K562 (cell line): ENCODE measurements at regions not wholly inside any gene's neighbourhood (a gene's known extent, or its start where the extent isn't known, plus 50 kb on each side); places are given as distances from the start of the nearest gene placed in this dataset.

Experiments
- ATAC-seq: fragments of 200-7000 bp; cut with Tn5 transposase; 3 replicates; pipeline ENCODE4 v1.9.1; 2020; ENCODE audit warnings: moderate library complexity
- BruUV-seq: library from RNA; stranded (reverse); fragments of 400-500 nt; replicated peaks from 2 replicates; lab custom pipeline; 2021; lab: Mats Ljungman, UMichigan
- CTCF ChIA-PET: fragments of 300-600 bp; formaldehyde crosslinking; extraction: SDS; loops from one replicate; lab custom pipeline; 2021; ENCODE audit warnings: low intra/inter-chr PET ratio; lab: Yijun Ruan, JAX
- POLR2A ChIA-PET: fragments of 300-600, 350-650 bp; sonication (Branson Sonifier 250); formaldehyde crosslinking; extraction: SDS; loops from one replicate; lab custom pipeline; 2021; ENCODE audit warnings: antibody characterized with exemption, inconsistent platforms; lab: Yijun Ruan, JAX
- DNase-seq, 4 experiments: peaks; one replicate each; pipeline versions ENCODE4 v3.0.0 to v3.0.0-alpha.2; 2011 to 2018; ENCODE audit warnings: low spot score in 3 of 4, mixed read lengths in 3 of 4; ENCODE audit errors: extremely low read depth in 1 of 4
- FAIRE-seq: peaks from 2 replicates; lab custom pipeline; 2011; peaks lifted over from hg19 to GRCh38; lab: Jason Lieb, UNC
- H2AFZ ChIP-seq: 2 replicates; pipeline ENCODE4 v1.6.0; 2011; ENCODE audit warnings: low read depth, low read length, control low read depth, inconsistent platforms
- H3K27ac ChIP-seq: fragments of 200-600 bp; 3 replicates; pipeline ENCODE4 v1.8.0; 2011; ENCODE audit warnings: low read depth, mild to moderate bottlenecking, control low read depth, inconsistent platforms, low read length, moderate library complexity, mixed read lengths; ENCODE audit errors: extremely low read depth
- H3K27me3 ChIP-seq, 2 experiments: fragments of 300-600 bp in 1 of 2; 2 replicates in 1 of 2; 3 replicates in 1 of 2; pipeline versions ENCODE4 v1.6.0 to v1.8.0; 2011; ENCODE audit warnings: inconsistent platforms in 2 of 2, low read length in 2 of 2, mild to moderate bottlenecking in 1 of 2, mixed read lengths in 1 of 2, moderate library complexity in 1 of 2; ENCODE audit not compliant: control insufficient read depth in 2 of 2, insufficient read depth in 2 of 2
- H3K36me3 ChIP-seq: fragments of 300-600 bp; 3 replicates; pipeline ENCODE4 v1.8.0; 2011; ENCODE audit warnings: mild to moderate bottlenecking, low read length, inconsistent platforms; ENCODE audit not compliant: control insufficient read depth, insufficient read depth
- H3K4me1 ChIP-seq, 2 experiments: fragments of 200-600 bp in 1 of 2; replicated peaks in 1 of 2; 2 replicates in 1 of 2; 3 replicates in 1 of 2; pipeline versions ENCODE4 v1.5.1 to v1.8.0; 2011; ENCODE audit warnings: inconsistent platforms in 2 of 2, low read length in 2 of 2, mild to moderate bottlenecking in 1 of 2, mixed read lengths in 1 of 2, moderate library complexity in 1 of 2; ENCODE audit not compliant: control insufficient read depth in 2 of 2, insufficient read depth in 2 of 2
- H3K4me2 ChIP-seq: 2 replicates; pipeline ENCODE4 v1.6.1; 2011; ENCODE audit warnings: low read length, control low read depth, inconsistent platforms, mixed read lengths; ENCODE audit not compliant: insufficient read depth
- H3K4me3 ChIP-seq: fragments of 200-600 bp; sonication (generic), shearing (Covaris generic); 2 replicates; pipeline ENCODE4 v1.5.1; 2016; ENCODE audit warnings: control low read depth, inconsistent platforms
- H3K79me2 ChIP-seq: fragments of 200-600 bp; 3 replicates; pipeline ENCODE4 v1.8.0; 2011; ENCODE audit warnings: low read length, inconsistent platforms; ENCODE audit not compliant: control insufficient read depth, insufficient read depth
- H3K9ac ChIP-seq, 2 experiments: 2 replicates each; pipeline versions ENCODE4 v1.6.0 to v1.6.1; 2011; ENCODE audit warnings: low read depth in 2 of 2, low read length in 2 of 2, control low read depth in 1 of 2, inconsistent platforms in 1 of 2, mild to moderate bottlenecking in 1 of 2, mixed read lengths in 1 of 2; ENCODE audit not compliant: insufficient read depth in 1 of 2
- H3K9me1 ChIP-seq: one replicate; pipeline ENCODE4 v1.6.0; 2011; ENCODE audit warnings: inconsistent platforms, mild to moderate bottlenecking, low read length, moderate library complexity; ENCODE audit not compliant: control insufficient read depth, insufficient read depth
- H3K9me3 ChIP-seq: replicated peaks from 2 replicates; pipeline ENCODE4 v1.5.1; 2011; ENCODE audit warnings: low read depth, low read length, inconsistent platforms; ENCODE audit not compliant: control insufficient read depth, insufficient read depth
- H4K20me1 ChIP-seq: replicated peaks from 2 replicates; pipeline ENCODE4 v1.6.1; 2011; ENCODE audit warnings: low read length, inconsistent platforms, mixed read lengths; ENCODE audit not compliant: control insufficient read depth, insufficient read depth
- ARID1B ChIP-seq: fragments of 450-650 bp; IDR thresholded peaks from 2 replicates; pipeline ENCODE4 v1.6.1; 2016; ENCODE audit warnings: antibody characterized with exemption, mild to moderate bottlenecking, inconsistent platforms
- CEBPG ChIP-seq, 3 experiments: fragments of 200-800 bp in 1 of 3; sonication (Bioruptor generic) in 1 of 3; sonication (generic) in 1 of 3; formaldehyde crosslinking in 1 of 3; IDR thresholded peaks in 2 of 3; conservative IDR thresholded peaks in 1 of 3; 2 replicates each; pipeline versions ENCODE4 v1.6.1 to v1.8.0; 2016 to 2022; ENCODE audit warnings: missing compliant biosample characterization in 2 of 3, missing genetic modification characterization in 2 of 3, mild to moderate bottlenecking in 1 of 3, missing genetic modification reagents in 1 of 3
- E2F8 ChIP-seq: fragments of 450-650 bp; IDR thresholded peaks from 2 replicates; pipeline ENCODE4 v1.7.1; 2018; ENCODE audit warnings: mild to moderate bottlenecking, low read depth; ENCODE audit not compliant: partially characterized antibody
- ETV5 ChIP-seq: sonication (generic); formaldehyde crosslinking; IDR thresholded peaks from 2 replicates; pipeline ENCODE4 v1.4.0; 2020; ENCODE audit warnings: low read depth, mild to moderate bottlenecking, missing genetic modification reagents
- HES1 ChIP-seq: fragments of 450-650 bp; IDR thresholded peaks from 2 replicates; pipeline ENCODE4 v1.6.1; 2016; ENCODE audit warnings: low read depth, mild to moderate bottlenecking, moderate library complexity
- TARDBP ChIP-seq: fragments of 450-650 bp; IDR thresholded peaks from 2 replicates; pipeline ENCODE4 v1.6.1; 2016
- WGBS: fragments of 100-300 bp; shearing (Covaris generic); methylation state at CpG from one replicate; pipeline ENCODE4 v1.1.6; 2016; ENCODE audit warnings: low coverage, mixed read lengths; ENCODE audit not compliant: insufficient coverage; ENCODE audit errors: missing lambda C conversion rate; 5-methylcytosine and 5-hydroxymethylcytosine counted together
- in situ Hi-C: fragments of 300-500 bp; cut with MboI; formaldehyde crosslinking; loops from 4 replicates; pipeline ENCODE4 v1.15.0; 2018; ENCODE audit warnings: inconsistent platforms, mixed read lengths
- intact Hi-C: fragments of 100-400 bp; cut with micrococcal nuclease; formaldehyde crosslinking; loops from 2 replicates; pipeline ENCODE4 v1.14.2; 2022

GRCh38 chr1:79777481-79778219 lies 771.1 kb upstream of the ADGRL4 start:
- WGBS: 0% methylated on average over 2 of the region's 2 CpGs

More at GRCh38 chr1:79777481-79778219, 771.1 kb upstream of the ADGRL4 start:
- H3K27ac ChIP-seq: no peak overlapping the region
- H3K9me3 ChIP-seq: no peaks in the 10 kb centered on the region
- no peak overlapping the region for H3K9ac ChIP-seq
- H3K4me3 ChIP-seq: no peak overlapping the region
- H4K20me1 ChIP-seq: no peaks in the 10 kb centered on the region
- no peak for TF ChIP-seq ETV5 (CRISPR knock-in tag)
- TF ChIP-seq E2F8: no peak
- no peak for TF ChIP-seq ARID1B
- TF ChIP-seq TARDBP: no peak
- TF ChIP-seq HES1: no peak
- TF ChIP-seq CEBPG (CRISPR knock-in tag; IDR thresholded peaks at IDR 0.05): no peak
- no peak for TF ChIP-seq CEBPG (tag; conservative IDR thresholded peaks at IDR 0.05 in 1 of 2, IDR thresholded peaks at IDR 0.05 in 1 of 2)
- H3K9me1 ChIP-seq: no peaks in the 10 kb centered on the region
- in situ Hi-C loops: no loop called here
- no TSS peak for BruUV-seq
- H2AFZ ChIP-seq: no peak overlapping the region
- ChIA-PET POLR2A (no interaction called here), CTCF (no interaction called here)
- H3K4me1 ChIP-seq: no peaks in the 10 kb centered on the region
- H3K79me2 ChIP-seq: no peaks in the 10 kb centered on the region
- intact Hi-C loops: no loop called here
- H3K27me3 ChIP-seq: no peaks in the 10 kb centered on the region
- no peak overlapping the region for H3K4me2 ChIP-seq
- no peak for FAIRE-seq
- no peak for DNase-seq
- ATAC-seq: no peak
- H3K36me3 ChIP-seq: no peaks in the 10 kb centered on the region
